ENCODE measurements at regions not wholly inside any gene's neighbourhood (a gene's known extent, or its start where the extent isn't known, plus 50 kb on each side); places are given as distances from the start of the nearest gene placed in this dataset.

DNA sequence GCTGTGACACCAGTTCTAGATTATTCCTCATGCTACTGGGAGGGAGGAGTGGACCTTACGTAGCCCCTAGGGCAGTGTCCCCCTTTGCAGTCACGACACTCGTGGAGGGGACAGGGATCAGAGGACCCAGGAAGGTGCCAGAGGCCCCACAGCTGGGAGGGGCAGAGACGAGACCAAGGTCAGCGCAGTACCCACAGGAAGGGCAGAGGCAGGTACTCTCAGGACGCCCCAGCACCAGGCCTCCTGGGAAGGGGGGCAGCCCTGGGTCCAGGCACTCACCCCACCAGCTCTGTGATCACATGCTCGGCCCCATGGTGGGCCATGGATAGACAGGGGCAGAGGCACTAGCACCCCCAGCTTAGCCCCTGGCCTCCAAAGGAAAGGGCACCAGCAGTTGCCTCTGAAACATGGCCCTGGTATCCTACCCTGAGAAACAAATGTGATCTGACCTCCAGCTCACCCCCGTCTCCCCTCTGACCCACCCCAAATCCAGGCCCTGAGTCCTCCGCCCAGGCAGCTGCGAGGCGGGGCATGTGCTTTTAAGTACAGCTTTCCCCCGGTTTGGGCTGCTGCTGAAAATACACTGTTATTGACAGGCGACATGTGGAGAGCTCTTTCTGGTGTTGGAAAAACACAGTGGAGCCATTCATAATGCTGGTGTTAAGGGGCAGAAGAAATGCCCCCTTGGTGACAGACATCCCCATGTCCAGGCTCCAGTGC lies 361.9 kb downstream of the C16orf95 start:
- TF ChIP-seq CTCF (IDR thresholded peaks at IDR 0.05; ENCODE audit: low read depth, low read length, missing input control) = no peak
- no peak for TF ChIP-seq HNF4G (IDR thresholded peaks at IDR 0.05)
- TF ChIP-seq REST (IDR thresholded peaks at IDR 0.05) = no peak
- TF ChIP-seq TAF1 (conservative IDR thresholded peaks at IDR 0.05) = no peak
- TF ChIP-seq RAD21 (IDR thresholded peaks at IDR 0.05) = no peak
- no peak for TF ChIP-seq YY1 (IDR thresholded peaks at IDR 0.05)
- TF ChIP-seq FOXA1 (IDR thresholded peaks at IDR 0.05) = no peak
- TF ChIP-seq JUND (IDR thresholded peaks at IDR 0.05) = no peak
- no peak for TF ChIP-seq SP1 (IDR thresholded peaks at IDR 0.05)
- TF ChIP-seq NR2F2 (IDR thresholded peaks at IDR 0.05) = no peak
- TF ChIP-seq, protein P1, sequence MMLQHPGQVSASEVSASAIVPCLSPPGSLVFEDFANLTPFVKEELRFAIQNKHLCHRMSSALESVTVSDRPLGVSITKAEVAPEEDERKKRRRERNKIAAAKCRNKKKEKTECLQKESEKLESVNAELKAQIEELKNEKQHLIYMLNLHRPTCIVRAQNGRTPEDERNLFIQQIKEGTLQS (IDR thresholded peaks at IDR 0.05) = no peak

Data from liver (tissue), 3 donors.